Activated CD4-positive, alpha-beta T cell treated with anti-CD3 and anti-CD28 coated beads, Interleukin-2, amount 50 U/mL, for 16 hours (primary cell): ENCODE measurements at regions not wholly inside any gene's neighbourhood (a gene's known extent, or its start where the extent isn't known, plus 50 kb on each side); places are given as distances from the start of the nearest gene placed in this dataset.
"Not testable (repeated sequence)": the region's sequence is repeated elsewhere in the genome, so short reads cannot be mapped to it uniquely, and the experiment has no call there.

Source experiments
- DNase-seq: peaks from one replicate; pipeline ENCODE4 v3.0.0-alpha.2; 2020

GRCh38 chr9:16057541-16057940, 504.7 kb downstream of the CCDC171 start:
- no peak for DNase-seq

- peak; percentile 0 for DNase-seq
Measured at GRCh38 chr9:16058131-16058549, 505.3 kb downstream of the CCDC171 start.

DNA sequence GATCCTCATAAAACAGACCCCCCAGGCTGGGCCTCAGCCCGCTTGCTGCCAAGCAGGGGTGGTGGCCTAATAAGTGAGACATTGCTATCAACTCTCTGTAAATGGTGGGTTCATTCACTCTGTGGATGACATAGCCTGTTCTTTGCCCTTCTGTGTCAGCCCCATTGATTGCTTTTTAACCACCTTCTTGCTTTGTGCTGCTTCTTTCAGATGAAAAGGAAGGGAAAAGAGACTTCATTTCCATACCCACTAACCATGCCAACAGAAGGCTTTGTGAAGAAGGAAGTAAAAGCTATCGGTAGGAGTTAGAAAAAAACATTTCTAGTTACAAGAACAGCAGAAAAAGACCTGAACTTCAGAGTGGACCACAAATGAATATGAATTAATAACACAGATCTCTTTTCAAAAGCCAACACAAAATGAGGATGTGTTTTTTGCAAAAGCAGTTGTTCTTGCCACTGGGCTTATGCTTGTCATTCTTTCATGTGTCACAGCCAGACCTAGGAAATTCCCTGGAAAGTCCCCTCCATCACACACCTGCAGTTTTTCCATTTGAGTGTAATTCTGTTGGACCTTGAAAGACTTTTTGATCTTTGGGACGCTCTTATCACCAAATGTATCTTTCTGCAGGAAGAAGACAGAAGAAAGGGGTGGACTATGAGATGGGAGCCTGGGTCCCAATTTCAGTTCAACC, 507.7 kb downstream of the CCDC171 start:
- DNase-seq, result no peak

DNA sequence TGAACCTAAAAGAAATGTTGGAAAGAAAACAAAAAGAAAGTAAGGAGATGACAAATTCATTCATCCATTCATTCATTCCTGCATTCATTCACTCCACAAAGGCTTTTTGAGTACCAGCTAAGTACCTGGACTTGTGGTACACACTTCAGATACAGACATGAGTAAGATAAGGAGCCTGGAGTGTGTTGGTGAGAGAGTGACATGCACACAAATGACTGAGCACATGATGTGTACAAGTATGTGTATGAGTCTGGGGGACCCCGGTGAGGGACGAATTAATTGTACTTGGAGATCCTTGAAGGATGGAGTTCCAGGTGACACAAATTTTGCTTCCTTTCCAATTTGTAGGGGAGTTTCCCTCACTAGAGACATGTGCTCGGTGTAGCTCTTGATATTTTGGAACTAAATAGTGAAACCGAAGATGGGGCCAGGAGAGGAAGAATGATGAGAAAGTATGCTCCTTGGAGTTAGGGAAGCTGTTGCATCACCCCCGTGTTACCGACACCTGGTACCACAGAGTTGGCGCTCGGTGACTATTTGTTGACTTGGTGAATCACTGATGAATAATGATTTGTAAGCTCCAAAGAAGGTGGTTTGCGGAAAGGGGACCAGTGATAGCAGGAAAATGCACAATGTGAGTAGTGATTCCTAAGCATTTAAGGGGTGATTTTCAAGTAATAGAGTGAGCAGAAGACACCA, 509.8 kb downstream of the CCDC171 start:
- no peak for DNase-seq

DNA sequence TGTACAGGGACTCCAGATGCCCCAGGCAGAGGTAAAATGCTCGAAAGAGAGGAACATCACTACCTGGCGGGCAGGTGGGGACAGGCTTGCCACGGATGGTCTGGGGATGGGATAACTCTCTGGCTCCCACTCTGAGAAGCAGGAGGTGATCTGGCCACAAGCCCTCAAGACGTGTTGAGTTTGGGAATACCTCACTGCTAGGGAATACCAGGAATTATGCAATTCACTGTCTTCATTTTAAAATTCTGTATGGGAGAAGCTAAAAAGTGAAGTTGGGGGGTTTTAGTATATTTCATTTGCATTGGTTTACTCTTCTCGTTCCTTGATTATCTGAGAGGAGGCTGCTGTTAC, 510.4 kb downstream of the CCDC171 start:
- DNase-seq, result no peak

GRCh38 chr9:16064771-16065170, 511.9 kb downstream of the CCDC171 start:
- no peak for DNase-seq

GRCh38 chr9:16066201-16066600, 513.4 kb downstream of the CCDC171 start:
- not testable (repeated sequence) for DNase-seq

GRCh38 chr9:16068476-16068875, 515.6 kb downstream of the CCDC171 start:
- DNase-seq, result no peak

GRCh38 chr9:16069249-16069648, 516.4 kb downstream of the CCDC171 start:
- DNase-seq, result no peak

DNA sequence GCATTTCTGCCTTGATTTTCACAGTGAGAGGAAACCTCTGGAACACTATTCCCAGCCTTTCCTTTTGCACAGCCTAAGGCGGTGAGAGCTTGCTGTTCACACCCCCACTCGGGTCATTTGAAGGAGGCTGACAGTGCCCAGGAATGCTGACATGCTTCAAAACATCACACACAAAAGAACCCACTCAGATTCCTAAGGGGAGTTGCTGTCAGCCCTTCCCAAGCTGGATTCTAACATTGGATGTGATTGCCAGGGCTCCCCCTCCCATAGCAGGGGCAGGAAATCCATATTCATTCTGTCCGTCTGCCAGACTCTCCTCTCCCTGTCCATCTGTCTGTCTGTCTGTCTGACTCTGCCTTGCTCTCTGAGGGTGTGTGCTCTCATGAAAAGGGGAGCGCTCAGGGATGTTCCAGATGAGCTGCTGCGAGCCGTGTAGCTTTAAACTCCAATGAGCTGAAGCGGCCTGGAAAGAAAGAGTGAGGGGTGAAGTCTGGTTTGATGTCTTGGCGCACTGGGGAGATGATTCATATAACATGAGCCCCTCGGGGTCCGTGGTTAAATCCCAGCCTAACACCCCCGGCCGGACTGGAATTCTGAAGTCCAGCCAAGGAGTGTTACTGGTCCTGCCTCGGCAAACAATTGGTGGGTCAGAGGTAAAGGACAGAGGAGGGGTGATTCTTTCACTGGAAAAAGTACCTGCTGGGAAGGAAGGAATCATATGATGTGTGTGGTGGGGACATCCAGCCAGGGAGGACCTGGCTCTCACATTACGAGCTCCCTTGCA, 517.0 kb downstream of the CCDC171 start:
- no peak for DNase-seq

- DNase-seq, result no peak
Measured at GRCh38 chr9:16070455-16071145, 517.8 kb downstream of the CCDC171 start.

DNA sequence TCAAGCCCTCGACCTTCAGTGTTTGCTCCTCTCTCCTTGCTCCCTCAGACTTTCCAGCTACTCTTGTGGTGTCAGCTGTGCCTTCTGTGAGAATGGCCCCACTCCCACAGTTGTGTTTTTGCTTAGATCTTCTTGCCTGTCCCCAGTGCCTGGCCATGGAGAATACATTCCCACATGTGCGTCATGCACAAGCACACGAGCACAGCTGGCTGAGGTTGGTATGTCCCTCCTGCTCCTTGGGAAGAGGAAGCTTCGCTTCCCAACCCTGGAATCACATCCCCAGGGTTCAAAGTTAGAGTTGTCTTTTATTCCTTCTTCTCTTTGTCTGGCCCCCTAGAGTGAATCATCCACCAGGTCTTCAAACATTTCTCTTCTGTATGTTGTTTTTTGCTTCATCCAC, 518.6 kb downstream of the CCDC171 start:
- no peak for DNase-seq

GRCh38 chr9:16074963-16075362, 522.1 kb downstream of the CCDC171 start:
- DNase-seq, result no peak

- DNase-seq, result no peak
Measured at GRCh38 chr9:16075696-16076095, 522.9 kb downstream of the CCDC171 start.

DNA sequence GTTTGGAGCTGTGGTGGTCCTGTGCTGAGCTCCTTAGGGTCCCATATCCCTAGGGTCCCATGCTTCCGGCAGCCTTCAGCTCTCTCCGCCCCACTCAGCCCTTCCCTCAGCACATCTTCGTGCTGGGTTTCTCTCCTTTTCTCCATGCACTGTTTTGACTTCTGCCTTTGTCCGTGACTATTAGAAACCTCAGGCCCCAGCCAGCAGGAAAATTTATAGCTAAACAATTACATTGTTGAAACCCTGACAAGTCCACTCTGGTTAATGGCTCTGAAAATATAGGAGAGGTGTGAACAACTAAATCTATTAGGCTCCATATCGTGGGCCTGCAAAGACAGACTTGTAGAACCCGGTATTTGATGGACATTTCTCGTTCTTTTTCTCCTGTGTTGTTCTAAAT, 523.7 kb downstream of the CCDC171 start:
- no peak for DNase-seq

- no peak for DNase-seq
Measured at GRCh38 chr9:16082796-16083195, 530.0 kb downstream of the CCDC171 start.

DNA sequence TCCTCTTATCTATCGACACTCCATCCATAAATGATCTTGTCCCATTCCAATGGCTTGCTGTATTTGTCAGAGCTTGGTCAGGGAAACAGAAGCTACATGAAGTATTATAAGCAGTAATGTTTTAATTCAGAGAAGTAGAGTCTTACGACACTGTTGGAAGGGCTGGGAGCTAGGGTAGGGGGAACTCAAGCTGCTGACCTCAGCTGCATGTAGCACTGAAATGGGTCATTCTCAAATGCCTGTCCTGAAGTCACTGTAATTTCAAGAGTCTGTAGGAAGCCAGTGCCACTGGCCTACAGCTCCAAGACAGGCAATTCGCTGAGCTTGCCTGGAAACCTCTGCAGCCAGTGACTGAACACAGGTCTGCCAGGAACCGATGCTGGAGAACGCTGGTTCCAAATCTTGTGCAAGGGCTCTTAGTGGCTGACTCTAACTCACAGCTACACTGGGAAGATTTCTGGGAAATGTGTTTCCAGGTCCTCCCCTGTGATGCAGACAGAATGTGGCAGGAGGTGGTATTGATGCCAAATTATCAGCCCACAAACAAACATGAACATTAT, 532.4 kb downstream of the CCDC171 start:
- DNase-seq, result no peak

GRCh38 chr9:16090907-16091629, 538.2 kb downstream of the CCDC171 start:
- no peak for DNase-seq

DNA sequence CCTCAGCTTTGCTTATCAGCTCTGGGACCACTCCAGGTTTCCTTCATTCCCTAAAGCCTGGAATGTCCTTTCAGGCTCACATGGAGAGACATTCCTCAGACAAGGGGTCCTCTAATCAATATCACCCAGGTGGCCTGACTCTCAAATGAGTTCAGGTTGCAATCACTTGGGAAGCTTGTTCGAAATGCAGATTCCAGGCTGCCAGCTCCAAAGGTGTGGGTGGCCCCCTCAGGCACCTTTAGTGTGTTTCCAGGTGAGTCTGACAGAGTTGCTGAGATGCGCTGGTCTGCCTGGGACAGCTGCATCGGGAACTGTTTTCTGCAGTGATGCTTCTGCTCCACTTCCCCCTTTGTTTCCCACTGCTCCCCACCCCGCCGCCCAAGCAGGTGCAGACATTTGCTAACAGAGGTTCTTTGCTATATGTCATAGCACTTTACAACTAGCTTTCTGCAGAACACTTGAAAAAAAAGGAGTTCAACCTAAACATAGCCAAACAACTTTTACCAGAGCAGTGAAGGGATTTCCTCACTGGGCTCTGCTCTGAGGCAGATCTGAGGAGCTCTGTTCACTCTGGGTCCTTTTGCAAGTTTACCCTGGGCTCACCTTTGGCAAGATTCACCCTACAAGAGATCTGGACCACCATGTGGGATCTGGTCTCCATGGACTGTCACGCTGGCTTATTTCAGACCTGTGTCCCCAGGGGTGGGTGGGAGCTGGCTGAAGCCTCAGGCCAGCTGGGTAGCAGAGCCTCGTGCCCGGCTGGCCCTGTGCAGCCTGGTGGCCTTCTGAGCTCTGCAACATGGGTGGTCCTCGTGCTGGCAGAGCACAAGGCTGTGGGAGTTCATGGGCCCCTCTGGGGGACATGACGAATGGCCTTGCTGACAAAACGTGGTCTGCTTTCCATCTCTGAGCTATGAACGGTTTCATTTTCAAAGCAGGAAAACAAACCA, 539.6 kb downstream of the CCDC171 start:
- no peak for DNase-seq

DNA sequence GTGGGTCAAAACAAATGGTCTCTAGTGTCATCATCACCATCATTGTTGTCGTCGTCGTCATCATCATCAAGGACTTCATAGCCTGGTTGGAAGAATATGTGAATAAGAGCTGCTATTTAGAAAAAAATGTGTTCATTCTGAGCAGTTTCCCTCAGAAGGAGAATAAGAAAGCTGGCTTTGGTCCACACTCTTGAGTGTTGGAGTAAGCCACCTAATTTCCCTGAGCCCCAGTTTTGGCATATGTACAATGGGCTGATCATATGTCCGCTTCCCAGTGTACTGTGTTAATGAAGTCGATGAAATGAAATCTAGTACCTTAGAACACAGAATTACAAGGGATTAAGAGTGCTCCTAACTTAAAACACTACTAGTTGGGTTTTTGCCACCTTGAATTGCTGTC, 545.5 kb downstream of the CCDC171 start:
- DNase-seq, result no peak
